ENCODE measurements at regions not wholly inside any gene's neighbourhood (a gene's known extent, or its start where the extent isn't known, plus 50 kb on each side); places are given as distances from the start of the nearest gene placed in this dataset.

DNA sequence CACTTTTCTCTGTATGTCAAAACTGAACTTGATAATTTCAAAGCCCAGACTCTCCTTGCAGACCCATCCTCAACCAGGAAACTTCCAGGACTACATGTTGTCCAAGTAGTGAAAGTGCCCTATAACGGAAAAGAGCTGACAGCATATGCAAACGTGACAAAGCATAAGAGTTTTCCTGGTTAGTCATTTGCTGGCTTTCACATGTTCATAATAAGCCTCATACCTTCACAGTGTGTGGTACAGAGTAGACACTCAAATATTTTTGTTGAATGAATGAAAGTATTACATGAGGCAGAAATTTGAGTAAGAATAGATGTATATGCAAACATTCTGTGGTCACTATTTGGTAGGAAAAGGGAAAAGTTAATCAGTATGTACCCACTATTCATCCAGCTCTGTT lies 473.3 kb downstream of the MRPL39 start:
- DNase-seq (ENCODE audit: low read depth): no peak

DNA sequence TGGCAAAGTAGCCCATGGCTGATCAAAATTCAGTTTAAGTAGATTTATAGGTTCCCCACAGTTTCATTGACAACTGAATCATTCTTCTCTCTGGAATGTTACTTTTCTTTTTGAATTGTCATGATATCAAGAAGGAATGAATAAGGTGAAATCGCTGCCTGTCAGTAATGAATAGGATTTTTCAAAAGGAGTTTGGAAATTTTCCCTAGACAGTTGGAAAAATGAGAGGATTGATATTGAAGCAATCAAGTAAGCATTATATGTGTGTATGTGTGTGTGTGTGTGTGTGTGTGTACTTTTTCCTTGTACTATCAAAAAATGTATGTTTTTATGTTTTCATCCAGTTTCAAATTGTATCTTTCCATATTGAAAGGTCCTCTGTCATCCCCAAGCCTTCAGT lies 479.5 kb downstream of the MRPL39 start:
- DNase-seq (ENCODE audit: low read depth): no peak

DNA sequence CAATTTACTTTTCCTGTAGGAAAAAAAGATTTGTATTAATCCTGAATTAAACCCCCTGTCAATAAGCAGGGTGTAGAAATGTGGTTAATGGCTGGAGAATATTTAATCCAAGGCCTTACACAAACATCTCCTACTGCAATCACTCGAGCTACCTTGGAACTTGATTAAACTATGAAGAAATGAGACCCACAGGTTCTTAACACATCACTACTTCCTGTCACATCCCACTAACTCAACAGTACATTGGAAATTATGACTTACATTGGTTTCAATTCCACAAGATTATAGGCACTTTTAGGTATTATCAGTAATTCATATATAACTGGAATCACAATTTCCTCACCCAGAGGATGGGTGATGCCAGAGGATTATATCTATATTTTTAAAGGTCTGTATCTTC lies 480.3 kb downstream of the MRPL39 start:
- no peak for DNase-seq (ENCODE audit: low read depth)

DNA sequence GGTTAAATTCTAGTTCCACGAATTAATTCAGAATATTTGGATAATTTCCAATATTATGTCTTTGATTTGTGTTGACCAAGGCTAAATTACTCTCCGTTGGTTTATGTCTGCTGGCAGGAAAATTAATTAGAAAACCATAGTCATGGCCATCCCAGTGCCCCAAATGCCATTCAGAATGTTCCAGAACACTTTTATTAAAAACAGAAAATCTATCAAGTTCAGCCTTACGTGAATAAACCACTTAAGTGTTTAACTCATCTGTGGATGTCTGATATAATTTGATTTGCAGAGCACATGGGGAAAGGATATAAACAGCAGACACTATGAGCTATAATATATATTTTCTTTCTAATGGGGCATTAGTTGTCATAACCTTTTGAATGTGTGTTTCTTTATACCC lies 480.7 kb downstream of the MRPL39 start:
- DNase-seq (ENCODE audit: low read depth): no peak

DNA sequence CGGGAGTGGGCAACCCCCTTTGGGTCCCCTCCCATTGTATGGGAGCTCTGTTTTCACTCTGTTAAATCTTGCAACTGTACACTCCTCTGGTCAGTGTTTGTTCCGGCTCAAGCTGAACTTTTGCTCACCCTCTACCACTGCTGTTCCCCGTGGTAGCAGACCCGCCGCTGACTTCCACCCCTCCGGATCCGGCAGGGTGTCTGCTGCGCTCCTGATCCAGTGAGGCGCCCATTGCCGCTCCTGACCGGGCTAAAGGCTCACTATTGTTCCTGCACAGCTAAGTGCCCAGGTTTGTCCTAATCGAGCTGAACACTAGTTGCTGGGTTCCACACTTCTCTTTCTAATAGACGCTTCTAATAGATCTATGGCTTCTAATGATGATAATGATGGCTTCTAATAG lies 488.6 kb downstream of the MRPL39 start:
- DNase-seq (ENCODE audit: low read depth): no peak

DNA sequence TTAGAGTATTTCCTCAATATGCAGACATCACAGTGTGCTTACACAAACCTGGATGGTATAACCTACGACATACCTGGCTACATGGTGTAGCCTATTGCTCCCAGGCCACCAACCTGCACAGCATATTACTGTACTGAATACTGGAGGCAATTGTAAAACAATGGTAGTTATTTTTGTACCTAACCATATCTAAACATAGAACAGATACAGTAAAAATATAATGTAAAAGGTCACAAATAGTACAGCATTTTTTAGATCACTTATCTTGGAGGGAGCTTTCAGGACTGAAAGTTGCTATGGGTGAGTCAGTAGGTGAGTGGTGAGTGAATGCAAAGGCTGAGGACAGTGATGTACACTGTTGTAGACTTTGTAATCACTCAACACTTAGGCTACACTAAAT lies 492.3 kb downstream of the MRPL39 start:
- DNase-seq (ENCODE audit: low read depth): no peak

DNA sequence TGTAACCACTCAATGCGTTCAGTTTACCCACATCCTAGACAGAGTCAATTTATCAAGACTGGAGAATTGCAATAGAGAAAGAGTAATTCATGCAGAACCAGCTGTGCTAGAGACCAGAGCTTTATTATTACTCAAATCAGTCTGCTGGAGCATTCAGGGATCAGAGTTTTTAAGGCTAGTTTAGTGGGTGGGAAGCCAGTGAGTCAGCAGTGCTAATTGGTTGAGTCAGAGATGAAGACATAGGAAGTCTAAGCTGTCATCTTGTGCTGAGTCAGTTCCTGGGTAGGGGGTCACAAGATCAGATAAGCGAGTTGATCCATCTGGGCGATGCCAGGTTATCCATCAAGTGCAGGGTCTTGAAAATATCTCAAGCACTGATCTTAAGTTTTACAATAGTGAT lies 499.6 kb downstream of the MRPL39 start:
- no peak for DNase-seq (ENCODE audit: low read depth)

DNA sequence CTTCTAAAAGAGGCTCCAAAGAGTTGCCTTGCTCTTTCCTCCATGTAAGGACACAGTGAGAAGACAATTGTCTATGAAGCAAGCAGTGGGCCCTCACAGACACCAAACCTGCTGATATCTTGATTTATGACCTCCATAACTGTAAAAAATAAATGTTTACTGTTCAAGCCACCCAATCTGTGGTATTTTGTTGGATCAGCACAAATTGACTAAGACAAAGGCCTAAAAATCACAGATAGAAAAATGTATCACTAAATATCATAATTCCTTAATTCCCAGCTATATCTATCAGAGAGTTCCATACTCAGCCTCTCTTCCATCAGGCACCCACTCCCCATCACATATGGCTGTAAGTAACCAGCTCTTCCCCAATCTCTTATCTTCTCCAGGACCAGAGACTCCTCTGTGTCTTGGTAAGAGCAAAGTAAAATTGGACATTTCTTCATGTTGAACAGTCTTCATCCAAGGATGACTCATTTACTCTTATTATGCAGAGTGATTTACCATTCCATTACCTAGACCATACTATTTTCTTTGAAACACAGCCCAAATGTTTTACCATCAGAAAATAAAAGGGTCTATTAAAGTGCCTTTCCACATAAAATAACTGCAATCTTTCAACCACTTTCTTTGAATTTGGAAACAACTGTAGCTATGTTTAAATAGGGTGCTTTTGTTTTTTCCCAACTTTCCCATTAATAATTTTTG lies 503.6 kb downstream of the MRPL39 start:
- DNase-seq (ENCODE audit: low read depth): no peak

DNA sequence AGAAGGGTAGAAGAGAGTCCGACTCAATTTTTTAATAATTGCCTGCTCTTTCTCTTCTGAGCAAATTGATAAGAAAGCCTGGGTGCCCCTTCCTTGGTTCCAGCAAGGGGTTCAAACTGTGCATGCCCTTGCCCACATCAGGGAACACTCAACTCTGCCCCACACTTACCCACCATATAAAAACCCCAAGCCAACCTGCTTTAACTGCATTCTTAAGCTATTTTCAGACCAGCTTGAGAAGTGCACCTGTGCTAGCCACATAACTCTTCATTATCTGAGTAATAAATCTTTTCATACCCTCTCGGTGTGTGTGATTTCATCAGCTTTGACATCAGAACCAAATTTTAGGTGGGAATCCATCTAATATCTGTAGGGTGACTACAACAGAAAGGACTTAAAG lies 509.6 kb downstream of the MRPL39 start:
- no peak for DNase-seq (ENCODE audit: low read depth)

DNA sequence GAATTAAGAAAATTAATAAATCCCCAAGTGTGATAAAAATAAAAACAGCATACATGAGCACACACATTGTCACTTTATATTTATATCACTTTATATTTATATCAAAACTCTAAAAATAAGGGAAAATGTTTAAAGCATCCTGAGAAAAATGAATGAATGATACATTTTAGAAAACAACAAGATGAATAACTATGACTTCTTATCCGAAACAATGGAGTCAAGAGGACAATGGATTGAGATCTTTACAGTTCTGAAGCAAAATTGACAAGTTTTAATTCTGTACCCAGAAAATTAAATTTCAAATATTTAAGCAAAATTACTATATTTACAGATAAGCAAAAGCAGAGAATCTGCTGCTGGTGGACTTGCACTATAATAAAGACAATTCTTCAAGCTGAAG lies 512.6 kb downstream of the MRPL39 start:
- no peak for DNase-seq (ENCODE audit: low read depth)

DNA sequence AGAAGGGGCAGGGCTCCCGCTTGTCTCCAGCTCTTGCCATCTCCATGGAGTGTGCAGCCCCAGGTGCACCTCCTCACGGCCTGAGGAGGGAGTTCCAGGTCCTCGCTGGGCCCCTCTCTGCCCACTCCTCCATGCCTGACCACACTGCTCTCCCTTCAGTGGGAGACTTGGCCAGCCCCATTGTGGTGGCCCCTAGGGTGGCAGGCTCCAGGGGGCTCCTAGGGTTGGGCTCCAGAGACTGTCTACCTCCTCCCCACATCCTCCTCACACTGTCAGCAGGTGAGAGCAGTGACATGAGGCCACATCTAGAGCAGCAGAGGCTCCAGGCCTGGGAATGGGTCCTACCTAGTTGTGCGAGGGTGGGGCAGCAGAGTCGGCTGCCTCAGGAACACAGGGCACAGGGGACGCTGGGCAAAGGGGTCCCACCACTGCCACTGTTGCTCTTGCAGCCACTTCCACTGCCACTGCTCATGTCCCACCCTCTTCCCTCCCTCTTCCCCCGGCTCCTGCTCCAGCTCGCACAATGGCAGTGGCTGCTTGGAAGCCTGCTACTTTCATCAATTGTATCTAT lies 514.8 kb downstream of the MRPL39 start:
- no peak for DNase-seq (ENCODE audit: low read depth)

DNA sequence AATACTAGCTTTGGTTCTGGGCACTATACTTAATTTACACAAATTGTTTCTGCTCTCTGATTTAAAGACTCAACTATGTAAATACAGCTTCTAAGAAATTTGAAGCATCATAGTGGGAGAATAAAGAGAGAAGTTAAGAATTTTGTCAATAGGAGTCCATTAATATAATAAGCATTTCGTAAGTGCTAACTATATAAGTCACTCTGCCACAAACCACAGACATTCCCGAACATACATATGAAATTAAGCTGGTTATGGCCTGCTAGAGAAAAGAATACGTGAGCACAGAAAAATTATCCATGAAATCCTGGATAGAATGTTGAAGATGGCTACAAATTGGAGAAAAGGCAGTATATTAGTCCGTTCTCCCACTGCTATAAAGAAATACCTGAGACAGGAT lies 526.2 kb downstream of the MRPL39 start:
- DNase-seq (ENCODE audit: low read depth): no peak

DNA sequence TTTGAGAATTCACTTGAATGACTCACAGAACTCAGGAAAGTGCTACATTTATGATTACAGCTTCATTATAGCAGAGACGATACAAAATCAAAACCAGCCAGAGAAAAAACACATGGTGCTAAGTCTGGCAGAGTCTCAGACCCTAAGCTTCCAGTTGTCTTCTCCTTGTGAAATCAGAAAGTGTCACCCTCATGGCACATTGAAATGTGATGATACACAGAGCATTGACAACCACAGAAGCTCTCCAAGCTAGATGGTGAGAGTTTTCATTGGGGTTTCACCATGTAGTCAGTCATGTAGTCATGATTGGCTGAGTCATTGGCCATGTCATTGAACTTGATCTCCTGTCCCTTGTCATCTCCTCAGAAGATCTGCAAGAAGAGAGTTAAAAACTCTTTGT lies 526.6 kb downstream of the MRPL39 start:
- no peak for DNase-seq (ENCODE audit: low read depth)

DNA sequence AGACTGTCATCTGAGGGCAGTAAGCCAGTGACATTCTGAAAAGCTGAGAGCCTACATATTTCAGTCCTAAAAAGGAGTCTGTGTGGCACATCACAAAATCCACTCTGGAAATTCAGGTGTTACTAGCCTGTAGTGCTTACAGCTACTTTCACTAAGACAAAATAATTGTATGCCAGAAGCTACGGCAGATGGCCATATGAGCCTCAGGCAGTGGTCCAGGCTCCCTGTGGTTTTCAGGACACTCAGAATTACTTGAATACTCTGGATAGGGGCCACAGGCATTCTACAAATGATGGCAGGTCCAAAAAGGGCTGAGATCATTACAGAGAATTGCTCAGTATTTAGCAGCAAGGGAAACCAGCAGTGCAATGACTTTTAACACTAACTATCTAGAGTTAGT lies 527.1 kb downstream of the MRPL39 start:
- DNase-seq (ENCODE audit: low read depth): no peak

DNA sequence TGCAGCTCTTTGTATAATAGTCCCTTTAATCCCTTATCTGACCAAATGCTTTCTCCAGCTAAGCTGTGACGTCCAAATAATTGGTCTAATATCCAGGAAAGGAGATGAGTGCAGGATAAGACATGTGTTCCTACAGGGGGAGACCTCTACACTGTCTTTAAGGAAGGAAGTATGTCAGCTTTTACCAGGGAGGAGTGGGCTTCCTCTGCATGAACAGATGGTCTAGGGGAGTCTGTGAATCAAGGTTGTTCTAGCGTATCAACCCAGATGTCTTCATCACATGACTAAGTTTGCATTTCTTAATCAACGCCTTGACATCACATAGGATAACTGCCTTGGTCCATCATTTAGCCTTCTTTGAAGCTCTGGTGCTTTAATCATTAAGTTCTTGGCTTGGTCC lies 528.2 kb downstream of the MRPL39 start:
- DNase-seq (ENCODE audit: low read depth): no peak

DNA sequence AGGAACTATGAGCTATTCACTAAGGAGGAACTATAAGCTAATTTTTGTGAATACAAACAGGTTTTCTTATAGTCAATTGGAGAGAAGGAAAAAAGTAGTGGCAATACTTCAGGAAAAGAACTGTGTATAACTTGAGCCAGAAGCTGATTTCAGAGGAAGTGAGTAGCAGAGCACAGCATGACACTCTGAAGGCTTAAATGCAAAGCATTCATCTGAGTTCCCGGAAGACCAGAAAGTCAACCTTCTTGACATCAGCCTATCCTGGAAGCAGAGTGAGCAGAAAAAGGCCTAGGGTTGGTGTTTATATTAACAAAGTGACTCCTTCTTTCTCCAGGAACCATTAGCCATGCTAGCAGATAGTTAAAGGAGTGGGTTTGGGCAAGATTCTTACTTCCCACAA lies 545.2 kb downstream of the MRPL39 start:
- DNase-seq (ENCODE audit: low read depth): no peak

DNA sequence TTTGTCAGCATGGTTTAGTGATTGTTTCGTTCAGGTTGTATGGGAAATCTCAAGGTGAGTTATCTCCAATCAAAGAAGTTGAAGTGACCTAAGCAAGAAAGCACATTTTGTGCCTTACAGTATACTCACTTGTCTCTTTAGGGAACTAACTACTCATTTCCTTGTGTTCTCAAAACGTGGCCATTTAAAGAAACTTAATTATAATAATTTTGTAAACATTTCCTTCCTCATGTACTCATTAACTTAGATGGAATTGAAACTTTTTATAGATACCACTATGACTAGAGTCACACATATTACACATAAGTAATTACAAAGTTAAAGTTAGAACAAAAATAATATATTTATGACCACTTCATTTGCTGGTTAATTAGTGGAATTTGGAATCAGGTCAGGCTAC lies 552.6 kb downstream of the MRPL39 start:
- DNase-seq (ENCODE audit: low read depth): no peak

DNA sequence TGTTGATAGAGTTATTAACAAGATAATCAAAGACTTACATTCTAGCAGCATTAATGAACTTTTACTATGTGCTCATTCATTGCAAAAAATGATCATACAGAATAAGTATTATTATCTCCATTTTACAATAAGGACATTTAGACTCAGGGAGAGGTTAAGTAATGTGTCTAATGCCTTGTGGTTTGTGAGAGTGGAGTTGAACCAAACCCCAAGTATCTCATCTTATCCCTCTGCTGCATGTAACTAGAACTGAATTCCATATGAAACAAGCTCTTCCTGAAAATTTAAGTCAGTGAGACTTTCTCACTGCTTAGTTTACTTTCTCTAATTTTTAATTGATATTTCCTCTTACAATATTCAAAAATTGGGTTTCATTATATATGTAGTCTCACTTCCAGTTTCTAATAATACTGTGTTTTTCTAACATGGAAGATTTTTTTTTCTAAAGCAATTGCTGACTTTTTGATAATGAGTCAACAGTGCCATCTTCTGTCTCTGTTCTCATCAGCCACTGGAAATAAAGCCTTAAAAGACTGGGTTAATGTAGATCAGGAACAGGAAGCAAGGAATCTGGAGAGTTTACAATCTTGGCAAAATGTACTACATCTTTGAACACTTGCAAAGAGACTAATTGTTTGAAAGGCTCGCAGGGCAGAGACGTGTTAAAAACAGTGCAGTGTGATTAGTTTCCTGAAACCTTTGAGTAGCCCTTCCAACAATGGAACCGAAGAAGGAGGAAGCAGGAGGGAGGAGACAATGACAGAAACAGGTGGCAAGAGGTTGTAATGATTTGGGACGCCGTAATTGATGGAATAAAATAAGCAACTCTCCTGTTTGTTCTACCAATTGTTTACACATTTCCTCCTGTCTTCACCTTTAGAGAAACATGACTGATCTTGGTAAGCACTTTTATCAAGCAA lies 567.6 kb downstream of the MRPL39 start:
- no peak for DNase-seq (ENCODE audit: low read depth)

DNA sequence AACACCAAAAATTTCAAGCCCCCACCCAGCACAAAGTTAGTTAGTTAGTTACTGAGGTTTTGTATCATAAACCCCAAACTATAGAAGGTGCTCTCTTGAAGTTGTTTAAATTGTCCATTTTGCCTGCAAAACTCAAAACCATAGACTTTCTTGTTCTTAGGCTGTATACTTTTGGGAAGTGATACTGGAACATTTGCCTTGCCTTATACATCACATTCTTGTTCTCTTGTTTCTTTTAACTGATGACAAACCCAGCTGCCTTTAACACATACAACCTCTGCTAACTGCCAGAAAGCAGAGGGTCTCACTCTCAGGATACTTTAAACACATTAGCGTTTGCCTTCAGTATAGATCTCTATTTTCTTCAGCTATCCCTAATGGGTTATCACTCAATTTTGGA lies 570.5 kb downstream of the MRPL39 start:
- DNase-seq (ENCODE audit: low read depth): no peak

DNA sequence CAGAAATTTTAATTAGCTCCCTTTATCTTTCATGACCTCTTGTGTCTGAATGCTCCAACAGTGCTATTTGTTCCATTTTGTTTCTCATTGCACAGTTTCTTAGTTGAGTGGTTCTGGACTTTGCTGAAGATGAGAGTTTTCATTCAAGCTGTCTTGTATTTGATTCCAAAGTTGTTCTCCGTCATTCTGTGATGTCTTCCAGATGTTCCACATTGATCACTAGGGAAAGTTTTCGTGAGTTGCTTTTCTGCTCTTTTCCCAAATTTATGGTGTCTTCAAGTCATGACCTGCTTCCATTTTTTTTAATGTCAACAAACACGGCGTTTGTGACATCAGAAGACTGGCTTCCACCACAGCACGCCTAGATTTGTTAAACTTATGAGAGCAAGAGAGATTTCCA lies 575.5 kb downstream of the MRPL39 start:
- no peak for DNase-seq (ENCODE audit: low read depth)

DNA sequence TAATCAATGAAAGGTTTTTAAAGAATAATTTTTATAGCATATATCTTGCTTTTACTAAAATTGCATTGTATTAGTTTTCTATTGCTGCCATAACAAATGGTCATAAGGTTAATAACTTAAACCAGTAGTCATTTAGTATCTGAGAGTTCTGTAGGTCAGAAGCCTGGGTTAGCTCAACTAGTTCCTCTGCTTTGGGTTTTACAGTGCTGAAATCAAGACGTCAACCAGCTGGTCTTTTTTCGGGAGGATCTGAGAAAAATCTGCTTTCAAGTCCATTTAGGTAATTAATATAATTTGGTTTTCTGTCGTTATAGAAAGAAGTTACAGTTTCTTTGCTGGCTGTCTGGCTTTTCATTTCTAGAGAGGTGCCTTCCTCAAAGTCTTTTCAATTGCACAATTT lies 577.7 kb downstream of the MRPL39 start:
- DNase-seq (ENCODE audit: low read depth): no peak

DNA sequence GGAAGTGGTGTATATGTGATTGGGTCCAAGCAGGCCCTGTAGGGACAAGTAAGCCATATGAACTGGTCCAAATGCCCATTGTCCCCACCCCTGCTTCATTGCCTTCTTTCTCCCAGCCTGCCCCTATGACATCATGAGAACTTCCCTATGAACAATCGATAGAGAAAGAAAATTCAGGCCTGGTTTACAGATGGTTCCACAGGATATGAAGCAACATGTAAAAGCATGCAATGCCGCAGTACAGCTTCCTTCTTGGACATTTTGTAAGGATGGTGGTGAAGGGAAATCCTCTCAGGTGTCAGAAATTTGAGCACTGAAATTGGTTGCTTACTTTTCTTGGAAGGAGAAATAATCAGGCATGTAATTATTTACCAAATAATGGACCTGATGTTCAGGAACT lies 581.7 kb downstream of the MRPL39 start:
- no peak for DNase-seq (ENCODE audit: low read depth)

DNA sequence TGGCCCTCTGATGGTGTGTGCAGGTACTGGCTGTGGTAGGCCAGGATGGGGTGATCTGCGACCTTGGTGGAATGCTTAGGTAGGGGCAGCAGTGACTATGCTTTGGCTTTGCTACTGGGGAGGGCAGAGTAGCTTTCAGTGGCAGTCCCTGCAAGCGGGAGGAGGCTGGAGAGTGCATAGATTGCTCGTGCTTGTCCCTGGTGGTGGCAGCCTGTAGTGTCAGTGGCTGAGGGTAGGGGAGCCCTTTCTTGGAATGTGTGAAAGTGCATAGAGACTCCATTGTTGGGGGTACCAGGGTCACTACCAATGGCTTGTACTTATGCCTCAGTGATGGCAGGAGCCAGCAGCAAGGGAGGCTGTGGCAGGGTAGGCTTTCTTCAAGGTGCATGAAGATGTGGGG lies 582.6 kb downstream of the MRPL39 start:
- DNase-seq (ENCODE audit: low read depth): no peak
